GM21423 (cell line): ENCODE measurements at regions not wholly inside any gene's neighbourhood (a gene's known extent, or its start where the extent isn't known, plus 50 kb on each side); places are given as distances from the start of the nearest gene placed in this dataset.

Experiments
- ATAC-seq: cut with Tn5 transposase; IDR thresholded peaks from one replicate; pipeline ENCODE4 v1.9.1; 2021; ENCODE audit warnings: mild to moderate bottlenecking, moderate library complexity; ENCODE audit not compliant: unreplicated experiment

DNA sequence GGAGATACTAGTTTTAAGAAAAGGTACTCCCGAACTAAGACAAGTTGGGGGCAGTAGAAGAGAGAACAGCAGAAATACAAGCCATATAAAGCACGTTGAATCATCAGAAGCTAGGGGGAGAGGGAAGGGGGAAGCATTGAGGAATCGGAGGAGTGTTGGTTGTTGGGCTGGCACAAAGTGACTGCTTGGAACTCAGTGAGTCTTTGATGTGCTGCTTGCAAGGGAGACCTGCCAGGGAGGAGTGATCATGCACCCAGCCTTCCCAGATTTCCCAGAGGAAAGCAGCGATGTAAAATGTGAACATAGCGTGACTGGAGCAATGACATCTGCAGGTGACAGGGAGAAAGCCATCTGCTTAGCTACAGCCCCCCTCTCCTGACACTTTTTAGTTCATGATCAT, 192.4 kb upstream of the IL12A start:
- ATAC-seq: no peak

DNA sequence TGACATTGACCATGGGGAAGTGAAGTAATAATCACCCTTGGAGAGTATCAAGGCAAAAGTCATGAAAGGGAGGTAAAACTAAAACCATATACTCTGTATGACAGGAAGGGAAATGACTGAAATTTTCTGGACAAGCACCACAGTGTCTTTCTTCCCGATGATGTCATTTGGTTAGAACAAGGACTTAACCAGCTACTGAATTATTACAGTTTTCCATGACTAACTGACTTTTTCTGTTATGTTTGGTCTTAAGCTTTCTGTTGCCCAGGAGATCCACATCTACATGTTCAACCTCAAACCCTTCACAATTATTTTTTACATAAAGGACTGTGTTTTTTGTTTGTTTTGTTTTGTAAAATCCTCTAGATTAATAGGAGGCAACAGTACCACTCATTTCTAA, 191.9 kb upstream of the IL12A start:
- no peak for ATAC-seq

DNA sequence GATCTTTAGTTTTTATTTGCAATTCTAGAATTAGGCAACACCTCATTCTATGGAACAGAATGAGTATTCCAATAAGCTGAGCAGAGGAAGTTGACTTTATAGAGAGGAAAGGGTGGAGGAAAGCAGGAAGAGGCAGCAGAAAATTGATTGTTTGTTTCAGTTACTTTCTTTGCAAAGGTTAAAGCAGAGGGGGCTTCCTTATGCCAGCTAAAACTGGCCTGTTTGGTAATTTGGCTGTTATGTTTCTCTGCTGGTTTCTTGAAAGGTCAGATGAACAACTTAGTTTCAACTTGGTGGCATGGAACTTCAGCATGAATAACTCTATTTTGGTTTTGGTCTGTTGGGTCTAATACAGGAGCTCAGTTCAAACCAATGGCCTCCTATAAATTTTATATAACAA, 190.9 kb upstream of the IL12A start:
- ATAC-seq: no peak

DNA sequence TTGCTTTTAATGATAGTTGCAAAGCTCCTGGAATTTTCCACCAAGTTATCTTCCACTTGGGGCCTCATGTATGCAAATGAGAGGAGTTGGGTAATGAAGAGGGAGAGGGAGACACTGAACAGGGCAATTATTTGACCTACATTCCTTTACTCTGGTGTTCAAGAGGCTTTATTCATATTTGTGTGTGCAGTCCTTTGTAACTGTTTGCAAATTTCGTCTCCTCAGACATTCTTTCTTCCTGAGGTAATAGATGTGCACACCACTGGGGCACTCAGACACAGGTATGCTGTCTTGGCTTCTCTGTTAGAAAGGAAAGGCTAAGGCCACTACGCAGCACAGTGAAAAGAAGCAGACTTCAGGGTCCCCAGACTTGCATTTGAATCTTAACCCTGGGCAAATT, 189.7 kb upstream of the IL12A start:
- no peak for ATAC-seq

DNA sequence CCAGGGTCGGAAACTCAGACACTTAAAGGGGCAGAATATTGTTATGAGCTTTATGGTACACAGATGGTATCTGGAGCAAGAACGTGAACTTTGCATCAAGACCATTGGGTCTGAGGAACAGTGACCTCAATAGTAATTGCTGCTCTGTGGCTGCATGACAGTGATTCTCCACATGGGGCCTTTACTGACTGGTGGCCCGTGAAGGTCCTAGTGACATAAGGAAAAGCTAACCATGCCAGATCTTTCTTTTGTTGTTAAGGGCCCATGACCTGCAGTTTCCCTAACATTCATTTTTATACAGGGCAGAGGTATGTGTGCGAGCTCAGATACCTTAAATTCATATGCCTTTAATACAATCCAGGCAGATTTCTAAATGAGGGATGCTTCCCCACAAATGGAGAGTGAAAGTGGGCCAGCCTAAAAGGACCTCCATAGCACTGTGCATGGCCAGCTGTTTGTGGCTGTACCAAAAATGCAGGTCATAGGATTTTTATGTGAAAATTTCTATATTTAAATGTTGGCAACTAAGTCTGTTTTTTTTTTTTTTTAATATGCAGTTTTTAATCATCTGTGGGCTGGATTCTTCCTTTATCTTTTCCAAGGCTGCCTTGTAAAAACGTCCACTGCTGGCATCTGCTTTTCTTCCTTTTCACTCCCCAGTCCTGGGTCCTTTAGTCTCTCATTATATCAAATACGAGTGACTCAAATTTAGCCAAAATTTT, 188.0 kb upstream of the IL12A start:
- no peak for ATAC-seq

DNA sequence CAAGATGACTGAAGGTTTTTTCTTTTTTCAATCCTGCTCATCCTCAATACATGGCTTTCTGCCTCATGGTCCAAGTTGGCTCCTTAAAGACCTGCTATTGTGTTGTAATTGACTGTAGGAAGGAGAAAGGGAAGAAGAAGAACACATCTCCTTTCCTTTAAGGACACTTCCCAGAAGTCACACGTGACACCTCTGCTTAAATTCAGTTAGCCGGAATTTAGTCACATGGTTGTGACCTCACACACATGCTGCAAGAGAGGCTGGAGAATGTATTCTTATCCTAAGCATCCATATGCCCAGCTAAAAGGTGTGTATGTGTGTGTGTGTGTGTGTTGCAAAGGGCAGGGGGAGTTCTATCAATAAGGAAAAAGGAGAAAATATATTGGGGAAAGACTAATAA, 185.8 kb upstream of the IL12A start:
- ATAC-seq: no peak

DNA sequence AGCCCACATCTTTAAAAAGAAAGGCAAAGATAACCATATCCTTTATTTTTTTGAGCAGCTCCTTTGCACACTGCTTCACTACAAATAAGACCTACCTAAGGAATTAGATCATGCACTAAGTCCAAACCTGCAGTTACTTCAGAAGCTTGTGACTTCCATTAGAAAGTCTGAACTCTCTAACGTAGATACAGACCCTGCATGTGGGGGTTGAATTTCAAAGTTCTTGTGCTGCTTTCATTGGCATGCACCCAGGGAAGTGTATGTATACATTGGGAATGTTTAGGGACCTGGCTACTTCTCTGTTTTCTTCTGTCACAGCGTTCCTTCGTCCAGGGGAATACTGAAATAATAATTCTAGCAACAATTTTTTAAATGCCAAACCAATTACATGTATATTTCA, 185.2 kb upstream of the IL12A start:
- ATAC-seq: no peak

DNA sequence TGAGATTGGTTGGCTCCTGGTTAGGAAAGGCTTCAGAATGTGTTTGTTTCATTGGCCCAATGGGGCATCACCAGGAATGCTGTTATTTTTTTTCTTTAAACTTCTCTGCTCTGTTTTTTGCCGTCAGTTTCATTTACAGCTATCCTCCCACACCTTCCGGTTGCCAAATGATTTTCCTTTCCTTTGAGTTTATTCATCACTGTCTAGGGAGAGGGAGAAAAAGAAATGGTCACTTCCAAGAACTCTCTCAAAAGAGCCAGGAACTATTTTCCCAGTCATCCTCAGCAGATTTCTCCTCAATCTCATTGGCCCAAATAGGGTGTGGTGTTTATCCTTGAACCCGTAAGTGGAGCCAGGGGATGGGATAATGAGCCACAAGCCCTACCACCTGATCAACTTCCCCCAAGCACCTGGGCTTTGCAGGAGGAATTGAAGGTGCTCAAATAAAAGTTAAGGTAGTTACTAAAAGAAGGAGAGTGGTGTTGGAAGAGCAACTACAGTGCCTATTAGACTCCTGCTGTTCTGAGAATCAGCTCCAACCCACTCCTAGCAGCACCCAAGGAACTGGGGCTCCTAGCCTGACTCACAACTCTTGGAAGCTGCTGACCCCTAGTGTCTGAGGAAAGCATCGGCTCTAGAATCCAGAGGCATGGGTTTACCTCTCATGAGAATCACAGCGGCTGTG, 183.8 kb upstream of the IL12A start:
- peak; percentile 94 for ATAC-seq

DNA sequence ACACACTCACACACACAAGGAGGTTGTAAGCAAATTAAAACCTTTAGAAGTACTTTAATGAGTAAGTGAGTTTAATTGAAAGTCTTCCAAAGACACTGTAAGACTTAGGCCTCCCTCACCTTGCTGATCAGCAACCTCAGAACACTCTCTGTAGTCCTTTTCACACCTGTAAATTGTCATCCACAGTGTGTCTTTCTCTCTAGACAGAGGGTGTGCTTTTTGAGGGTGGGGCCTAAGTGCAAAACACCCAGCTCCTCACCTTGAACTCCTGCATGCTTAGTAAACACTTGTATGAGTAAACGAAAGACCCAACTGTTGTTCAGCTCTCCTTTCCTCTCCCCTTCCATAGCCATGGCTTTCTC, 183.2 kb upstream of the IL12A start:
- peak; percentile 12 for ATAC-seq

DNA sequence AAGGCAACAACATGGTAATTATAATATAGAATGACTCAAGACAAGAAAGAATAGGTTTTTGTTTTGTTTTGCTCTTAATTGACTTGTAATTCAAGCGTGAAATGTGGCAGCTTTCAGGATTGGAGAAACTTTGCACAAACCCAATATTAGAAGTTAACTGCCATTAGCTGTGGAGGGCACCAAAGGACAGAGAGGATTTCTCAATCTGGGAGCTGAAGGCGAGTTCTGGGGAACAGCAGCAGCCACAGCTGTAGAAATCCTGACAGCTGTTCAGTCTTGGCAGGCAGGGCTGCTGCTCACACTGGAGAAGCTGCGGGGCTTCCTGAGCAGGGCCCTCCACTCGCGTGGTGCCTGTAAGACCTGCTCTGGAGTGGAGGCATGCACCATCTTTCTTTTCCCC, 182.2 kb upstream of the IL12A start:
- no peak for ATAC-seq

DNA sequence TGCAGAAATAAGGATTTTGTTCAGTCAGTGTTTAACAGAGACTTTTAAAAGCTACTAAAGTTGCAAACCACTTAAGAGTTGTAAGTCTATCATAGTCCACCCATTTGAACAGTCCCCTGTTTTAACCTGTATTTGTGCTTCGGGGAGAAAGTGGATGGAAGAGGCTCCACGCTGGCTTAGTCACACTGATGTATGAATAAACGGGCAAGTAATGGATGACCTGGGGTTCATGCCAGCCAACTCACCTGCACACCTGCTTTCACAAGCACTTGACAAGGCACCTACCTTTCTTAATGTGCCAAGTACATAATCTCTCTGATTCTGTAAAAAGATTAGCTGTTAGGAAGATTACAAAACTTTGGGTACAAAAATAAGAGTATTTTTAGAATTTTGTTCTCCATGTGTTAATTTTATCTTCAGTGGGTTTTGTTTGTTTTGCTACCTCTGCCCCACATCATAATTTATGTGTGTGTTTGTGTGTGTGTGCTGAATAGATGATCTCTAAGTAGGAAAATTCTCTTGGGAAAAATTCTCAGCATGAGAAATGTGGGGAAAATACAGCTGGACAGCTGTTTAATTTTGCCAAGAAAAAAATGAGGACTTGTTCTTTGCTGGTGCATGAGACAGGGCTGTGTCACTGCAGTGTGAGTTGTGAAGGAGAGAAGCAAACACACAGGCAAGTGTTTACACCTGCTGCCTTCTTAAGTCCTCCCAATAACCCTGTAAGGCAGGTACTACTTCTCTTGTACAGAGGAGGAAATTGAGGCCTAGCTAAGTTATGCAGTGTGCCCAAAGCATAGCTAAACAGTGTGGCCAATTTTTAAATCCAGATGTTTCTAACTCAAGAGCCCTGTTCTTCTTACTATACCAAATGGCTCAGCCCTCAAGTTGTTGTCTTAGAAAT, 181.2 kb upstream of the IL12A start:
- no peak for ATAC-seq

DNA sequence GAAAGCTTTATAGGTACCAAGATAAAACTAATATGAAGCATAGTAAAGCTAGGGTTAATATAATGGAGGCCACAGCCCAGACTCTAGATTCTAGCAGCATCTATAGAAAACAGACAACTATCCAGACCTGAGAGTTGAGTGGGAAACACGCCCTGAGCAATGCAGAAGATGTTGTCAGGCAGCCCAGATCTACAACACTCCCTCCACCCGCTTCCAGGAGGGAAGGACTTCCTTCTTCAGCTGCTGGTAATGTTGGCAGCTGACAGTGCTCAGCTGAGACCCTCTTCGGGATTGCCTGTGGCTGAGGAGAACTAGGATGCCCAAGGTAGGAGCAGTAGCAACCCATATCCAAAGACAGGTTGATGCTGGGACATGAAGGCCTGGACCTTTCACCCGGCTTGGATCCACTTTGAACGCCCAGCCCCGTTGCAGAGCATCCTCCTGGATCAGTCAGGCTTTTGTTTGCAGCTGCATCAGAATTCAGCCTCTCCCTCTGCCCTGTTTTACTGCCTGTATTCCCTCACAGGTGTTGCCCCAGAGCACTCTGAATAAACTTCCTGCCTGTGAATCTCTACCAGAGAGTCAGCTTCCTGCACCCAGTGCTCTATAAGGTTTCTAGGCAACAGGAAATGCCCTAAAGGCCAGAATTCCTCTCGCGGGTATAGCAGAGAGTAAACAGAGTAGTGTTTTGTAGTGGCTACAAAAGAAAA, 174.7 kb upstream of the IL12A start:
- ATAC-seq: no peak

DNA sequence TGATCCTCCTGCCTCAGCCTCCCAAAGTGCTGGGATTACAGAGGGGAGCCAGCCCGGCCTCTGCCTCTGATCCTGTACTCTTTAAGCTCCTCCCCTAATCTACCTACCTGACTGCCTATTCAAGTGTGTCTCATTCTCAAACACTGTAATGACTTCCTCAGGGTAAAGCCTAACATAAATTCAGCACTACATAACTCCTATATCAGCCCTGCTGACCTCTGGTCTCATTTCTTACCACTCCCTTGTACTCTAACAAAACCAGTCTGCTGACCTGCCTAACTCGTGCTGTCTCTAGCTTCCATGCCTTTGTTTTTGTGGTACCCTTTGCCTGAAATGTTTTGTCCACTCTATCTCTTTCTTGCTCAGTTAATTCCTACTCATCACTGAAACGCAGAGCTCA, 172.1 kb upstream of the IL12A start:
- ATAC-seq: no peak

DNA sequence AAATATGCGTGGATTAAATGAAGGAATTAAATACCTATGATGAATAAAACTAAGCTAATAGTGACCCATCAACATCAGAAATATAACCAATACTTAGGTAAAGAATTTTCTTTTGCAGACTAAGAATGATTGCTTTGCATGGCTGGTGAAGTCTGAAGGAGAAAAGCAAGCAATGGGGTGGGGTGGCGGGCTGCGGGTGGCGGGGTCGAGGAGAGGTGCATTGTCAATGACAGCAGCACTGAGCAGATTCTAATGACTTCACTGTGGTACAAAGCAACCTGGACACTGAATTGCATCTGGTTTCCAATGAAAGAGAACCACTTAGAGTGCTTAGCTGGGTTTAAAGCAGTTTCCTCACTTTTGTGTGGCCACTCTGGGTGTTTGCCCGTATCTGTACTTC, 171.5 kb upstream of the IL12A start:
- no peak for ATAC-seq

DNA sequence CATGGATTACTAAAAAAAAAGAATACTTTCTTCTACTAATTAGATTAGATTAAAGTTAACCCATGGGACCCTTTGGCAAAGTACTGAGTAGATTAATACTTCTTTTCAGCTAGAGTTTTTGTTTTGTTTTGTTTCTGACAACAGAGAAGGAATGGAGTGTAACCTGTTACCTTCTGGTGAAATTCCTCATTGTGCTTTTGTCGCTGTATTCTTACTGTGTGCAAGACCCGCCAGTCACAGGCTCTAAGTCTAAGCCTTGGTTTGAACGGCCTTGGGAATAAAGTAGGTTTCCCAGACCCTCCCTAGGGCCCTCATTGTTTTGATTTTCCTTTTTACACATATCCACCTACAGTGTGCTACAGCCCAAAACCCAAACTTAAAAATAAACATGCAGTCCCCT, 171.1 kb upstream of the IL12A start:
- no peak for ATAC-seq

DNA sequence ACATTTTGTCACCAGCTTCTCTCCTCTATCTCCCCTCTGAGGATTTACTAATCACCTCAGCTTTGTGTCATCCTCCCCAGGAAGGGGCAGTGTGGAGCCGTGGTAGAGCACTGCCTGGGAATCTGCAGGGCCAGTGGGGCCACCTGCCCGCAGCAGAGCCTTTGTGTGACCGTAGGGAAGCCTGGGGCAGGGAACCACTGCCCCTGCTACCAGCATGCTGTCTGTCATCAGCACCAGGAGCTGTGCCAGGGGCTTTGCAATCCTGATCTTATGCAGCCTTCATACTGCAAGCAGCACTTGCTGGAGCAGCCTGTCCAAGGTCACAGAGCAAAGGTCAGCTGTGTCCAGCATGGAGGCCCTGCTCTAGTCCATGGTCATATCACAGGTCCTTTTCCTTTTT, 170.2 kb upstream of the IL12A start:
- ATAC-seq: no peak

DNA sequence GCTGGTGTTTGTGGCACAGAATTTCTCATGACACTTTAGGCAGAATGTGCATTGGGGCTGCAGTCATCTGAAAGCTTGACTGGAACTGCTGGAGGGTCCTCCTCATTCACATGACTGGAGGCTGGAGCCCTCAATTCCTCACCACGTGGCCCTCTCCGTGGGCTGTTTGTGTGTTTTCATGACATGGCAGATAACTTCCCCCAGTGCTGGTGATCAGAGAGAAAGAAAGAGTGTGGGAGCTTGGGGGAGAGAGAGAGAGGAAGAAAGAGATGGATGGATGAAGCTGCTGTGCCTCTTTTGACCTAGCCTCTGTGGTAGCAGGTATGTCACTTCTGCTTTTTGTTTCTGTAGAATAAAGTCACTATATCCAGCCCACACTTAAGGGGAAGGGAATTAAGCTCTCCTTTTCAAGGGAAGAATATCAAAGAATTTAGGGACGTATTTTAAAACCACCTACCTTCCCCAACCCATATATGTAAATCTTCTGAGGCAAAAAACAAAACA, 169.6 kb upstream of the IL12A start:
- ATAC-seq: no peak

DNA sequence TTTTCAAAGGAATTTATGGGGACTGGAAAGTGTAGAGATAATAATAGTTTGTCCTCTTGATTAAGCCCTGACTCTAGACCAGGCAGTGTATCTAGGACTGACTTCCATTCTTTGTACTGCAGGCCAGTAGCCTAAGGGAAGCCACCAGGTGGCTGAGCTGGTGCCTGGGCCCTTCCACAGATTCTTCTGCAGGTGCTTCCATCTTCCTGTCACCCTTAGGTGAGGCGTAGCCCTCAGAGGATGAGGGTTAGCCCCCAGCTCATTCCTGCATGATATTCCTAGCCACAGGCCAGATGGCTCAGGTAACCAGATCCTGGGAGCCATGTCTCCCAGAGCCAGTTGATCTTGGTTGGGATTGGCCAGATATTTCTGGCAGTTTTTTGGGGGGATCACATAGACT, 169.0 kb upstream of the IL12A start:
- ATAC-seq: no peak

DNA sequence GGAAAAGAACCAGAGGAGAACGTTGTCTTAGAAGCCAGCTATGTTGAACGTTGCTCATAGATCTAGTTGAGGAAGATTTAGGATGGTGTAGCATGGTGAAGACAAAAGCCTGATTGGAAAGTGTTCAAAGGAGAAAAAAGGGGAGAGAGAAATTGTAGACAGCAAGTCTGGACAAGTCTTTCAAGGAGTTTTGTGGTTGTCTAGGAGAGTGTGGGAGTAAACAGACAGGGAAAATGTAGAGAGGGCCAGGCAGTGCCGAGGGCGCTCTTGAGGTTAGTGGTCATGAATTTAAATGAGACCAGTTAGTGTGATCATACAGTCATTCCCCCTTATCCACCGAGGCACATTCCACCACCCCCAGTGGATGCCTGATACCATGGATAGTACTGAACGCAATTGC, 167.5 kb upstream of the IL12A start:
- no peak for ATAC-seq

DNA sequence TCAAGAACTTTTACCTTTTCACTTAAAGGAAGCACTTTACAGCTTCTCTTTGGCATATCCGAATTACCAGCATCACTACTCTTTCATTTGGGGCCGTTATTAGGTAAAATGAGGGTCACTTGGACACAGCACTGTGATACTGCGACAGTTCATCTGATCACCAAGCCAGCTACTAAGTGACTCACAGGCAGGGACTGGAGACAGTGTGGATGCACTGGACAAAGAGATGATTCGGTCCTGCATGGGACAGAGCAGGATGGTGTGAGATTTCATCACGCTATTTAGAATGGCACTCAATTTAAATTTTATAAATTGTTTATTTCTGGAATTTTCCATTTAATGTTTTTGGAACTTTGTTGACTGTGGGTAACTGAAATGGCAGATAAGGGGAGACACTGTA, 166.9 kb upstream of the IL12A start:
- no peak for ATAC-seq

DNA sequence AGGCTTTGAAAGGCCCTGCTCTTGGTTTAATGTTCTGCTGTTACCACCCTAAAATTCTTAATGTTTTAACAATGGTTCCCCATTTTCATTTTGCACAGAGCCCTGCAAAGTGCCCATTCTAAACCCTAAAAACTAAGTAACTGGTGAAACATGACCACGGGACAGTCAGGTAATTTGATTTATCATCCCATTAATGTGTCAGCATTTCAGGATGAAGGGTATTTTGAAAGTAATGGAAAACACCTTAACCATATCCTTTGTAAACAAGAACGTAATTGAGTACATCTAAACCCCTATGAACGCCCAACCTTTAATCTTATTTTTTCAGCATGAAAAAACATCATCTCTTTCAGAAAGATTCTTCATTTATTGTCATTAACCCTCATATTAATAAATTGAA, 164.9 kb upstream of the IL12A start:
- no peak for ATAC-seq
